CD4-positive, alpha-beta T cell treated with Interleukin-17A for 1 hour (primary cell): ENCODE measurements at regions not wholly inside any gene's neighbourhood (a gene's known extent, or its start where the extent isn't known, plus 50 kb on each side); places are given as distances from the start of the nearest gene placed in this dataset.

Experiments used
- DNase-seq: peaks from one replicate; pipeline ENCODE4 v3.0.0-alpha.2; 2020

DNA sequence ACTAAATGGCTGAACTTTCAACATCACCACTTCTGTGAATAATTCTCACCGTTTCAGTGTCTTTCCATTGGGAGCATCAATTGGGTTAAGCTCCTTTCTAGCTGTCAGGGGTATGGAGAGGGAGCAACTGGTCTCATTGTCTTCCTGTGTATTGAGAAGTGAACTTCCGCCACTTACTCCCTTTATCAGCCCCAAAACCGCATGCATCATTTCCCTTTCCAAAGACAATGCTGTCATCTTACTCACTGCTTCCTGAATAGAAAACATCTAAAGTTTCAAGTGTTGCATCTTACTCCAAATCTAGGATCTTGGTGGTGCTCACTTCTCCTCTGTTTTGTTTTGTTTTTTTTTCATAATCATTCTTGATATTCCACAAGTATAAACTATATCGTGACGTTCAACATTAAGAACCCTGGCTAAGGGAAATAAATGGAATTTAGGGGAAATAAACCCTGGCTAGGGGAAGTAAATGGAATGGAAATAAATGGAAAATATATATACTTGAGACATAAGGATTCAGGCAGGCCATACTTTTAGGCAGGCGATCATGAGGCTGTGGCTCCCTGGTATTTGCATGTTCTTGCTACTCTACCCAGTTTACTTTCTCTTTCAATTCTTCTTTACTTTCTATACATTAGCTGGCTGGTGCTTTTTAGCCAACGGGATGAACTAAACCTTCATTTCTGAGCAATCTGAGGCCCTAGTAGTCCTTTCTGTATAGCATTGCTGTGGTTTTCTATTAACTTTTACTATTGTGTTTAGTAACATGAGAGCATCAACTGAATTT, 371.9 kb downstream of the BMPER start:
- DNase-seq, result no peak

DNA sequence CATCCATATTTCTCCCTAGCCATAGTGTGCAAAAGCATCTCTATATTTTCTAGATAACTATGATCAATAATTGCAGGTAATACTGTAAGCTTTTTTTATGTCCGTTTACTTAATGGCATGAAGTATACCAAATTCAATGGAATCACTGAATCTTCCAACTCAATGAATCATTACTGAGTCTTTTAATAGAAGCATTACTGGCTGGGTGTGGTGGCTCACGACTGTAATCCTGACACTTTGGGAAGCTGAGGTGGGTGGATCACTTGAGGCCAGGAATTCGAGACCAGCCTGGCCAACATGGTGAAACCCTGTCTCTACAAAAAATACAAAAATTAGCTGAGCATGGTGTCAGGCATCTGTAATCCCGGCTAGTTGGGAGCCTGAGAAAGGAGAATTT, 372.5 kb downstream of the BMPER start:
- DNase-seq, result no peak

DNA sequence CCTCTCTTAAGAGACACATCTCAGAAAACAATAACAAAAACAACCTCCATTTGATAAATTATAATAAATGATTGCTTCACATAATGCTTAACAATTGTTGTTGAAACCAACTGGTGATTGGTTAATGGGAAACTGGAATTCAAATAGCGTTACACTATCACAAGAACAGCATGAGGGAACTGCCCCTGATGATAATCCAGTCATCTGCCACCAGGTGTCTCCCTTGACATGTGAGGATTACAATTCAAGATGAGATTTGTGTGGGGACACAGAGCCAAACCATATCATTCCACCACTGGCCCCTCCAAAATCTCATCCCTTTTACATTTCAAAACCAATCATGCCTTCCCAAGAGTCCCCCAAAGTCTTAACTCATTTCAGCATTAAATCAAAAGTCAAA, 375.9 kb downstream of the BMPER start:
- no peak for DNase-seq

DNA sequence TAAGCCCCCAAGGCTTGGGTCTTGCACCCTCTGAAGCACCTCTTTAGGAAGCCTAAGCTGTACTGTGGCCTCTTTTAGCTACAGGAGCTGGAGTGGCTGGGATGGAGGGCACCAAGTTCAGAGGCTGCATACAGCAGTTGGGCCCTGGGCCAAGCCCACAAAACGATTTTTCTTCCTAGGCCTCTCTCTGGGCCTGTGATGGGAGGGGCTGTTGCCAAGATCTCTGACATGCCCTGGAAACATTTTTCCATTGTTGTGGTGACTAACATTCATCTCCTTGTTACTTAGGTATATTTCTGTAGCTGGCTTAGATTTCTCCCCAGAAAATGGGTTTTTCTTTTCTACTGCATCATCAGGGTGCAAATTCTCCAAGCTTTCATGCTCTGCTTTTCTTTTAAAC, 375.7 kb upstream of the NPSR1 start:
- no peak for DNase-seq

DNA sequence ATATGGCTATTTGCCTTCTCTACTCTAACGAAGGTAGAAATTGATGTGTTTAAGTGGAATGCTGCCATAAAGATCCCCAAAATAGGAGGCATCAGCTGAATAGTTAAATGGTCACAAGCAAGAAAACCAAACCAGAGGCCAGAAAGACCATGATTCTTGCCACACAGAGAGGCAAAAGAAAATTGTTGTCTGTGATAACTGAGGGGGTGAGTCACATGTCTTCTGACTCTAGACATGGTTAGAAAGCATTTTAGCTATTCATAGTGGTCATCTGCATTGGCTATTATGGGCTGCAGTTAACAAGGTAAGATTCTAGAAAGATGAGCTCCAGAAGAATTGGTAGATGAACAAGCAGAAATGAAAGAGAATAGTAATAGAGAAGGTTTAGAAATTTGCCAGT, 361.4 kb upstream of the NPSR1 start:
- no peak for DNase-seq

DNA sequence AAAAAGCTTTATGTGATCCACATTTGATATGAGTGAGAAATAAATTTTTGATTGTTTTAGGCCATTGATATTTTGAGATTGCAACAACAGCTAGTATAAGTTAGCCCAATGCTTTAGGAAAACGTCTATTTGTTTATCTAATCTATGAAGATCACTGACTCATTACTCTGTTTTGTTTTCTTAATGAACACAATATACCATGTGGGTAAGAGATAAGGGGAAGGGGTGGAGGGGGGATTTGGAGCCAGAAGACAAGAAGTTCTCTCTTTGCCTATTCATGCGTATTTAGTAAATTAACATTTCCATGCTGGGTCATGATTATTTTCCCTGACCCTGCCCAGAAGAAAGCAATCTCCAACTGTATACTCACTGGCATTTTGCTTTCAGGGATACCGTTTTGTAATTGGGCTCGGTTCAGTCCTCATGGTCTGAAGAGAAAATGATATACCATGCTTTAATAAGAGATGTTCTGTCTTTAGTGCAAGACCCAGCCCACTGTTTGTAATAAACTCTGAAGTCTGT, 359.5 kb upstream of the NPSR1 start:
- no peak for DNase-seq

DNA sequence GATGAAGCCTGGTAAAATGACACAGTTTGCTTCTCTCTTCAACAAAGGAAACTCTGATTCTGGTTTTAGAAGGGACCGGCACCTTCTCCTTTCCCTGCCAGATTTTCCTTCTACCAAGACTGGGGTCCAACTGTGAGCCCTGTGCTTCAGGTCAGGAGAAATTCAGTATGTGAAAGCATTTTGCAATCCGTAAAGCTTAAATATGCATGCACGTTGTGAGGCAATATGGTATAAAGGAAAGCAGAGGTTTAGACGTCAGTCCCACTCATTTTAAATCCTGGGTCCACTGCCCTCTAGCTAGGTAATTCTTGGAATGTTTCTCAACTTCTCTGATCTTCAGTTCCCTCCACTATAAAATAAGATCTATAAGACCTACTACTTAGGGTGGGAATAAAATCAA, 359.0 kb upstream of the NPSR1 start:
- no peak for DNase-seq

DNA sequence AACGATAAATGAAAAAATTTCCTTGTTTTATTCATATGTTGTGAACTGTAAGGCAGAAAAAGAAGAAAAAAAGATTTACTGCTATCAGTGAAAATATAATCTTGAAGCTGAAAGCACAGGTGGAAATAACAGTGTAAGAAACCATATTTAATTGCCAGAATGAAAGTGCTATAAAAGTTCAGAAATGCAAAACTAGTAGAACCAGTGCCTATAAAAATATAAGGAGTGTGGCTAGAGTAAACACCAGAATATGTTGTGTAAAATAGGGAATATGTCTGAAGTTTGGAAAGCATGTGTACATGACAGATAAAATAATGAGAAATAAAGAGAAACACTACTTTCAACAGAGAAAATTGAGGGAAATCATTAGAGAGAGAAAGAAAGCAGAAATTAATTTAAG, 350.5 kb upstream of the NPSR1 start:
- DNase-seq, result no peak

DNA sequence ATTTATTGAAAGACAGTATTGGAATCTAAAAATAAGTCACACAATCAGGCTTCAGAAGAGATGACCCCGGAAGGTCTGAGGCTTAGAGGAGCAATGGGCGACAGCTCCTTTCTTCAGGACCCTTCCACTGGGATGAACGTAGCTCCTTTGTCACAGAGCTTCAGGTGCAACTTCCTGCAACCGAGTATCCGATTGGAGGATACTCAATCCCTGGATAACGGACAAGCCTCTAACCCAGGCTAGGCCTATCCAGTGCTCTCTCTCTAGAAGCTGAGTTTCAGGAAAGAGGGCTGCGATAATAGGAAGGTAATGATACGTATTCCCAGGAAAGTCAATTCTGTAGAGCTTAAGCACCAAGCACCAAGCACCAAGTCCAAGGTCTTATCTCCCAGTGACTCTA, 349.4 kb upstream of the NPSR1 start:
- DNase-seq, result no peak

DNA sequence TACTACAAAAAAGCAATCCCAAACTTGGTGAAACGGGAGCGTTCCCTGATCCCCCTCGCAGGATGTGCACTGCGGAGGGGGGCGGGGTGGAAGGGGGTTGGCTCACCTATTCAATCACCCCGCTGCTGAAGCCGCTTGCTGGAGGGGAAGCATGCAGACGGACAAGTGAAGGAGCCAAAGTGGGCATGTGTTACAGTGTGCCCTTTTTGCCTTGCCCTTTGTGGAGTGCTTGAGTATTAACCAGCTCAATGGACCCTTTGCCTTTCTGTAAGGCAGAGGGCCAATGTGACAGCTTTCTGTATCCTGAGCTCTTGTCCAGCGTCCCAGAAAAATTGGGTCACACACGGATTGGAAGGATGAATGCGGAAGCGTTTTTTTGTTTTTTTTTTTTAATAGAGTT, 348.9 kb upstream of the NPSR1 start:
- no peak for DNase-seq

DNA sequence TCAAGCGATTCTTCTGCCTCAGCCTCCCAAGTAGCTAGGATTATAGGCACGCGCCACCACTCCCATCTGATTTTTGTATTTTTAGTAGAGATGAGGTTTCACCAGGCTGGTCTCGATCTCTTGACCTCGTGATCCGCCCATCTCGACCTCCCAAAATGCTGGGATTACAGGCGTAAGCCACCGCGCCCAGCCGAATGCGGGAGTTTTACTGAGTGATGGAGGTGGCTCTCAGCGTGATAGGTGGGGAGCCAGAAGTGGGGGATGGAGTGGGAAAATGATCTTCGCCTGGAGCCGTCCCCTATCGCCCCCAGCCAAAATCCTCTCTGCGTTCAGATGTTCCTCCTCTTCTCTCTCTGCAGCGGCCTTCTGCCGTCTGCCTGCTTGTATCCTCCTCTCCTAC, 348.4 kb upstream of the NPSR1 start:
- no peak for DNase-seq

DNA sequence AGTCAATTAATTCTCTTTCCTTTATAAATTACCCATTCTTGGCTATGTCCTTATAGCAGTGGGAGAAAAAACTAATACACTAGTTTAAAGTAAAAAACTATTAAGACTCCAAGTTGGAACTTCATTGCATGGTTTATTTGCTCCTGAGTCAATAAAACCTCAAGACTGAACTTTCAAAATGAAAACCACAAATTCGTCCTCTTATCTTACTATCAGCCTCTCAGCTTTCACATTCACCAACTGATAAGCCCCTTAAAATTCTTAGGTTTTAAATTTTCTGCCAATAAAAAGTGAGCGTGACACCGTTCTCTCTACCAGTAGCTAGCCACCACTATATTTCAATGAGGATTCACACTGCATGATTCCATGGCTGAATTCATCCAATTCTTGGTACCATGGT, 346.4 kb upstream of the NPSR1 start:
- DNase-seq, result no peak

DNA sequence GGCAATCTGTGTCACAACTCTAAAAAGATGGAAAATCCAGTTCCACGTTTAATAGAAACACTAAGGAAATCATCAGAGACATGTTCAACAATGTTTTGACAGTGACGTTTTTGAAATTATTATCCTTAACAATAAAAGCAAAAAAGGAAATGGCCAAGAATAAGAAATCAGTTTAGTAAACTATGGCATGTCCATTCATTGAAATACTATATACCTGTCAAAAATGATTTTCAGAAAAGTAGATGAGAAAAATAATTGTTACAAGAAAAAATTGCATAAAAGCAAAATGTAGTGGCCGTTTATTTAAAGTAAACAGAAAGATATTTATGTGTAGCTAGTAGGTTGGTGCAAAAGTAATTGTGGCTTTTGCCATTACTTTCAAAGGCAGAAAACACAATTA, 345.4 kb upstream of the NPSR1 start:
- DNase-seq, result no peak

DNA sequence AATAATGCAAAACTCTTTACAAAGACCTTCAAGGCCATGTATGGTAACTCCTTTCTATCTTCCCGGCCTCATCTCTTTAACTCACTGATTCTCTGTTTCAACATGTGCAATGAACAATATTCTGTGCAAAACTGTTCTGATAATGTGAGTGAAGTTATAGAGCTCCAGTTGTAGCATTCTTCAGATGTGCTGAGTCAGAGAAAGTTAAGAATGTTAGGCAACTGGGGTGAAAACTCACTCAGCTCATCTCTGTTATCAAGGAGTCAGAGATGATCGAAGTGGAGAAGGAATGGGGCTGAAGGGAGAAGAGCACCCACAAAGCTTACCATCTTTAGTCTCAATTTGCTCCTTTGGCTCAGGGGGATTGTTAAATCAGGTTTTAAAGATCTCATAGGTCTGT, 344.7 kb upstream of the NPSR1 start:
- no peak for DNase-seq

DNA sequence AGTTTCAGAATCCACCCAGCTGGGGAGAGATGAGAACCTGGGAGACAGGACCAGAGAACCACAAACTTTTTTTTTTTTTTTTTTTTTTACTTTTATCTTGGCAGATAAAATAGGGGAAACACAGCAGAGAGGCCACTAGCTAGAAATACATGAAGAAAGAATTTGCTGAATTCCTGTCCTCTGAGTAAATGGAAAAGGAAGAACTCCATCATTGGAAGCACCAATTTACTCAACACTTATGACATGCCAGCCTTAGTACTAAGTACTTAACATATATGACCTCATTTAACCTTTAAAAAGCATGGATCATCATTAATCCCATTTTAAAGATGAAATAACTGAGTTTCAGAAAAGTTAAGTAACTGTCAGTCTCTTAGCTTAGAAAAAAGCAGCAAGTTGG, 343.0 kb upstream of the NPSR1 start:
- no peak for DNase-seq

DNA sequence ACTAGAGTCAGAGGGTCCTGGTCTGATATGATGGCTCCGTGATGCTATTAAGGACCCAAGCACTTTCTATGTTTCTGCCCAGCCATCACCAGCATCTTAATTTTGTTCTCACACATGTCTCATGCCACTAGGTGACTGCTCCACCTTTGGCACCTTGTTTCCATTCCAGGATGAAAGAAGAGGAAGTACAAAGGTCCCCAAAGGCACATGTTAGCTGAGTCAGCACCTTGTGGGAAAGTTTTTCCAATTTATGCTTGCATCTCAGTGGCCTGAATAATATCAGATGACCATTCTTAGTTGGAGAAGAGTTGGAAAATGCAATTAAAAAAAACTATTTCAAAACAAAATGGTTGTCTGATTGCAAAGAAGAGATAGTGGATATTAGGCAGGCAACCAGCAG, 341.0 kb upstream of the NPSR1 start:
- no peak for DNase-seq

DNA sequence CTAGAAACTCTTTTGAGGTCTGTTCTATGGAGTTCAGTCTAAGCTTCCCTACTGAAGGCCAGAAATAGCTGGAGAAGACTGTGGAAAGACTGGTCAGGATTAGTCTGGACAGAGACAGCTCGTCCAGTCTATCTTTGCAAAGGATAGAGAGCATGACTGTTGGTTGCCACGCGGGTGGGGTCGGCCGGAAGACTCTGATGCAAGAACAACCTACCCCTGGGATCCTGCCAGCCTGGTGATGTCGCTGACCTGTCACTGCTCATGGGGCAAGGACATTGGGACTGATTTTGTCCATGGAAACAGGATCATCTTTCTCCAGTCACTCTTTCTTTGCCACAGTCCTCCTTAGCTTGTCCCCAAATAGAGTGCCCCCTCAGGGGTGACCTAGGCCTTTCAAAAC, 337.6 kb upstream of the NPSR1 start:
- DNase-seq, result no peak

DNA sequence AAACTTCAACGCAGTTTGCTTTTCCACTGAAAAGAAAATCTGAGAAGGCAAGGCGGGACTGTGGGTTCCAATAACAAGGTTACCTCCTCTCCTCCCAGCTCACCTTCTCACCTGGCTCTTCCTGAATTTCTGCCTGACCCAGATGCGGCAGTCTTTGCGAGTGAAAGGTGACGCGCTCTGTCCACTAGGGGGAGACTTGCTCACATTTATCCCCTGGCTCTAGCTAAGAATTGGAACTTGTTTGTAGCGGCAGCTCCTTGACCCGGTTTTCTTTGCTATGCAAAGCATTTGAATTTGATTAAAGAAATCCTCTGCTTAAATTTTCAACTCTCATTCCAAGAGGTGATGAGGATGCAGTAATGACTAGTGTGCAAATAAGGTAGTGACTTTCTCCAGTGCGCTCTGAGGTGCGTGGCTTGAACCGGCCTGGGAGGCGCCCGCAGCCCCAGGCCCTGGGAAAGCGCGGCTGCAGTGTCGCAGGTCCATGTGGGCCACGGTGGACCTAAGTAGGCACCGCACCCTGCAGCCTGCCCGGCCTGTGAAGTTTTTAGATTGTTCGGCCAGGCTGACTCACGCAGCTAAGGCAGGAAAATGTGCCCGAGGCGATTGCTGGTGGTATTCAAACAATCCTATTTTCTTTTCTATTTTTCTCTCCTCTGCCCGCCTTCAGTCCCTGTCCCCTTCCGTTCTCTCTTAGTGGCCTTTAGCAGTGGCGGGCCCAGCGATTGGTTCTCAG, 336.9 kb upstream of the NPSR1 start:
- DNase-seq, result peak; percentile 41

DNA sequence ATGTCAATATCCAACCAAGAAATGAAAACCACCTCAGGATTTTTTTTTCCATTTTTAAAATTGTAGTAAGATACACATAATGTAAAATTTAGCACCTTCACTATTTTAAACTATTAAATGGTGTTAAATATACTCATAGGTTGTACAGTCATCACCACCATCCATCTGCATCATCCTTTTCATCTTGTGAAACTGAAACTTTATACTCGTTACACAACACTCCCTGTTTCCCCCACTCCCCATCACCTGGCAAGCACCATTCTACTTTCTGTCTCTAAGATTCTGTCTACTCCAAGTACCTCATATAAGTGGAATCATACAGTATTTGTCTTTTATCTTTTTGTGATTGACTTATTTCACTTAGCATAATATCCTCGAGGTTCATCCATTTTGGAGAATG, 335.2 kb upstream of the NPSR1 start:
- no peak for DNase-seq

DNA sequence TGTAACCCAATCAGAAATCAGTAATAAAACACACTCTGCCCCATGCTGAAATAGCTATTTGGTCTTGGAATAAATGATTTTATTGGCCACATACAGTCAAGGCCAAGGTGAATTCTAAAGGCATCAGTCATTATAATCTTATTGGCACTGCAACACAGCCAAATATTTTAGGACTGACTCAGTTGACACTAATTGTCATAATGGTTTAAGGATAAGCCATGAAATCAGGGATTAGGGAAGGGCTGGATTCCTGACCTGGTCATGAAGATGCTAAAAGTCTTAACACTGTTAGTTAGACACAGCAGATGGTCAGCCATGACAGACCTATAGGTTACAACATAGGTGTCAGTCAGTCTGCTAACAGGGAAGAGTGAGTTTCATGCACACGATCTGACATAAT, 330.3 kb upstream of the NPSR1 start:
- DNase-seq, result no peak

DNA sequence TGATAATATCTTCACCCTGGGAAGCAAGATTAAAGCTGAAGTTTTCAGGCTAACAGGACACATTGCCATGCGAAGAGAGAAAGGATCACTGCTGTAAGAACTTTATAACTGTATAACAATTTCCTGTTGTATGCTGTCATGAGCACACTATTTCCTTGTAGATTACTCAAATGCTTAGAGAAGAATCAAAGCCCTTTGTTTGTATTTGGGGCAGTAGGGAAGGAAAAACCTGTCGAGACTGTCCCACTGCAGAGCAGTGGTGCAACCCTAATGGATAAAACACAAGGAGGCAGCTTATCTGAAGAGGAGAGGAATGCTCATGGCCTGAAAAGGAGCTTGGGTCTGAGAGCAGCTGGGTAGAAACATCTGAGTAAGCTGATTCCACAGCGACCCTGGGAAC, 327.7 kb upstream of the NPSR1 start:
- DNase-seq, result no peak

DNA sequence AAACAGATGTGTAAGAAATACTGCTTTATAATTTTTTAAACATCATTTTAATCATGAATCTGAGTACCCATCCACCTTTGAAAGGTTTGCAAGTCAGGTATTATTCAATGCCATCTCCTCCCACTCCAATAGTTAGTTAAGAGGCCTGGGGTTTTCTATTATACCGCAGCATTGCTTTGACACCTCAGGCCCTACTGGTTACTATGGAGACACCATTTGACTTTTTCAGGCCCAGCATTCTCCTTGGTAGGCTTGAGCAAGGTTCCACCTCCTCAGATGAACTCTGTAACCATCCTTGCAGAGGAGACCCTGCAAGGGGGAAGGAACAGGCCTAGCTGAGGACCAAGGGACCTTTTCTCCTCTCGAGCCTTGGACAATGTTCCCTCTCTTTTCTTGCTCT, 326.9 kb upstream of the NPSR1 start:
- DNase-seq, result no peak

DNA sequence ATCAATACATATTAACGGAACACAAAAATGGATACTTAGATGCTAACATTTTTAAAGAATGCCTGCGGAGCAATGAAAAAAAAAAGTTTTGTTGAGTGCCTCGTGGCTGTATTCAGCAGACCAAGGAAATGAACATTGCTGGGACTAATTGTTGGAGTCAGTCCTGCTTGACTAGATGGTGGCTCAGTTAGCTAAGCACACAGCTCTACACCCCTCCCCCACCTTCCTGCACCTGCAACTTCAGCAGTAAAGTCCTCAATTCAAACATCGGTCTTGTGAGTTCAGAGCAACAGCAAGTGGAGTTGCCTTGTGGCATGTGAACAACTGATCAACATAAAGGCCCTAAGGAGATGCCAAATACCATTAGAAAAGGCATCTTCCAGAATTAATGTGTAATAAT, 326.0 kb upstream of the NPSR1 start:
- DNase-seq, result no peak

DNA sequence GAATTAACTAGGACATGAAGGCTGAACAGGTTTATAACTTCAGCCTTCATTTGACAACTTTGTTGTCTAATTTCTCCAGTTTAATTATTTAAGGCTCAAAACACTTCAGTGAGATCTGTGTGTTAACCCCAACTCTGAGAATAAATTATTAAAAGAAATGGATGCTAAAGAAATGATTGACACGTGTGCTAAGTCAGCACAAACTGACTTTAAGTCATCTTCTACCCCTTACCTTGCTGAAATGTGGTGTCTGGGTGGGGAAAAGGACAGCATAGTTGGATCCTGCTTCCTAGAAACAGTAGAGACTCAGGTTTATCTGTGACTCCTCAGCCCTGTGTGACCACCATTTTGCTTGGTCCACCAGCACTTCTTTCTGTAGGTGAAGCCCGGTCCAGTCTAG, 324.8 kb upstream of the NPSR1 start:
- no peak for DNase-seq

DNA sequence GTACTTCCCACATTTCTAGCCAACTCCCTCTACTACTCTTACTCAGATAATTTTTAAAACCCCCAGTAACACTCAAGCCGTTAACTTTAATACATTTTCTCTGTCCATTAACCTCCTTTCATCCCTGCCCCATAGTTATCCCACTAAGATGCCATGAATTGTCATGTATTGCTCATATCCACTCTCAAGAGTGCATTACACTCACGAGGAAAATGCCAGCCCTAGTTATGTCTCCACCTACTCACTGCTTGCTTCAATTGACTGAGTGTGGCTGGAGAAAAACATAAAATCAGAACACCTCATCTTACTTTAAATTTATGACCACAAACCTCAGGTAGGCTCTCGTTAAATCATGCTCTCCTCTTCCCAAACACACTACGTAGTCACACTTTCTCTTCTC, 324.1 kb upstream of the NPSR1 start:
- DNase-seq, result no peak
